Endodermal cell (in vitro differentiated cells): ENCODE measurements at regions not wholly inside any gene's neighbourhood (a gene's known extent, or its start where the extent isn't known, plus 50 kb on each side); places are given as distances from the start of the nearest gene placed in this dataset.

Source experiments
- DNase-seq: peaks from one replicate; pipeline ENCODE4 v3.0.0-alpha.2; 2017
- H3K27ac ChIP-seq: 2 replicates; pipeline ENCODE4 v1.5.1; 2013; ENCODE audit warnings: mild to moderate bottlenecking, low read depth, low read length, moderate library complexity
- H3K27me3 ChIP-seq: 2 replicates; pipeline ENCODE4 v1.6.1; 2013; ENCODE audit warnings: mild to moderate bottlenecking, low read length, moderate library complexity; ENCODE audit not compliant: insufficient read depth, control insufficient read depth, poor library complexity, severe bottlenecking
- H3K36me3 ChIP-seq: 2 replicates; pipeline ENCODE4 v1.7.0; 2013; ENCODE audit warnings: mild to moderate bottlenecking, low read length, moderate library complexity; ENCODE audit not compliant: control insufficient read depth, insufficient read depth
- H3K4me1 ChIP-seq: one replicate; pipeline ENCODE4 v1.7.0; 2013; ENCODE audit warnings: low read length; ENCODE audit not compliant: control insufficient read depth, insufficient read depth
- H3K4me3 ChIP-seq: 2 replicates; pipeline ENCODE4 v1.5.1; 2013; ENCODE audit warnings: mild to moderate bottlenecking, low read length, moderate library complexity
- H3K9ac ChIP-seq: 2 replicates; pipeline ENCODE4 v1.6.1; 2013; ENCODE audit warnings: mild to moderate bottlenecking, low read length, moderate library complexity; ENCODE audit not compliant: poor library complexity, severe bottlenecking; ENCODE audit errors: extremely low read depth
- H3K9me3 ChIP-seq: 2 replicates; pipeline ENCODE4 v1.6.1; 2013; ENCODE audit warnings: mild to moderate bottlenecking, low read length, moderate library complexity; ENCODE audit not compliant: control insufficient read depth
- H3K27ac Mint-ChIP-seq: 2 replicates; pipeline ENCODE4 v1.8.0; 2020; ENCODE audit warnings: mixed read lengths
- H3K27me3 Mint-ChIP-seq: 2 replicates; pipeline ENCODE4 v1.8.0; 2021; ENCODE audit warnings: mild to moderate bottlenecking, mixed read lengths; ENCODE audit not compliant: insufficient read depth
- H3K36me3 Mint-ChIP-seq: 2 replicates; pipeline ENCODE4 v1.8.0; 2020; ENCODE audit warnings: low read depth, mixed read lengths
- H3K4me1 Mint-ChIP-seq: 2 replicates; pipeline ENCODE4 v1.8.0; 2020; ENCODE audit warnings: mixed read lengths
- H3K4me3 Mint-ChIP-seq: 2 replicates; pipeline ENCODE4 v1.8.0; 2020; ENCODE audit warnings: mild to moderate bottlenecking, moderate library complexity, mixed read lengths
- H3K9me3 Mint-ChIP-seq: 2 replicates; pipeline ENCODE4 v1.8.0; 2020; ENCODE audit warnings: mild to moderate bottlenecking, mixed read lengths
- CTCF ChIP-seq: fragments of 200-600 bp; sonication (generic); conservative IDR thresholded peaks from 2 replicates; pipeline ENCODE4 v1.5.0; 2021; ENCODE audit warnings: antibody characterized with exemption, mild to moderate bottlenecking
- WGBS, 2 experiments: methylation state at CpG; one replicate each; pipeline versions ENCODE4 v1.1.5 to v1.1.7; 2013; ENCODE audit warnings: missing lambda C conversion rate in 2 of 2, mixed read lengths in 1 of 2; ENCODE audit not compliant: insufficient coverage in 1 of 2, insufficient read length in 1 of 2; 5-methylcytosine and 5-hydroxymethylcytosine counted together

GRCh38 chr20:40561187-40561586 lies 127.8 kb downstream of the MAFB start:
- no peaks in the 10 kb centered on the region for H3K27me3 Mint-ChIP-seq
- 89 to 100% methylated on average over 2 to 3 of the region's 3 CpGs for WGBS, 2 experiments
- H3K27me3 ChIP-seq: no peaks in the 10 kb centered on the region
- no peaks in the 10 kb centered on the region for H3K36me3 ChIP-seq
- DNase-seq: no peak
- no peak for TF ChIP-seq CTCF
- H3K27ac Mint-ChIP-seq: no peak overlapping the region
- H3K4me3 ChIP-seq: no peak overlapping the region
- no peaks in the 10 kb centered on the region for H3K4me1 ChIP-seq
- H3K9me3 ChIP-seq: no peaks in the 10 kb centered on the region
- no peak overlapping the region for H3K9ac ChIP-seq
- no peak overlapping the region for H3K27ac ChIP-seq
- no peak overlapping the region for H3K4me3 Mint-ChIP-seq
- H3K4me1 Mint-ChIP-seq: no peaks in the 10 kb centered on the region
- no peaks in the 10 kb centered on the region for H3K36me3 Mint-ChIP-seq
- H3K9me3 Mint-ChIP-seq: no peaks in the 10 kb centered on the region

GRCh38 chr20:40558212-40558611 lies 130.8 kb downstream of the MAFB start:
- Histone ChIP-seq H3K4me3 (no peak overlapping the region), H3K4me1 (no peaks in the 10 kb centered on the region), H3K27ac (no peak overlapping the region), H3K9me3 (no peaks in the 10 kb centered on the region), H3K9ac (no peak overlapping the region), H3K27me3 (no peaks in the 10 kb centered on the region), H3K36me3 (no peaks in the 10 kb centered on the region)
- Mint-ChIP-seq H3K27ac (no peak overlapping the region), H3K4me3 (no peak overlapping the region), H3K36me3 (no peaks in the 10 kb centered on the region), H3K4me1 (no peaks in the 10 kb centered on the region), H3K9me3 (no peaks in the 10 kb centered on the region), H3K27me3 (peaks cover 2% of the 10 kb centered on the region)
- TF ChIP-seq CTCF: no peak
- no peak for DNase-seq

GRCh38 chr20:40551125-40551530 lies 137.9 kb downstream of the MAFB start:
- H3K4me3 Mint-ChIP-seq: no peak overlapping the region
- no peak overlapping the region for H3K27ac ChIP-seq
- no peaks in the 10 kb centered on the region for H3K36me3 Mint-ChIP-seq
- no peaks in the 10 kb centered on the region for H3K36me3 ChIP-seq
- TF ChIP-seq CTCF: no peak
- no peak for DNase-seq
- H3K4me3 ChIP-seq: no peak overlapping the region
- 91% methylated on average over 1 of the region's 1 CpG; no CpG with 5 or more reads in 1 of the 2 experiments for WGBS, 2 experiments
- H3K27me3 Mint-ChIP-seq: peaks cover 2% of the 10 kb centered on the region
- peaks cover 6% of the 10 kb centered on the region for H3K4me1 Mint-ChIP-seq
- H3K9me3 Mint-ChIP-seq: no peaks in the 10 kb centered on the region
- H3K9ac ChIP-seq: no peak overlapping the region
- no peaks in the 10 kb centered on the region for H3K4me1 ChIP-seq
- no peak overlapping the region for H3K27ac Mint-ChIP-seq
- peaks cover 5% of the 10 kb centered on the region for H3K27me3 ChIP-seq
- no peaks in the 10 kb centered on the region for H3K9me3 ChIP-seq
